Cerebellar nuclear complex (tissue), 1 donor: ENCODE measurements at regions not wholly inside any gene's neighbourhood (a gene's known extent, or its start where the extent isn't known, plus 50 kb on each side); places are given as distances from the start of the nearest gene placed in this dataset.

ENCODE experiments used
- DNase-seq, 2 experiments: peaks; one replicate each; lab custom pipeline; 2025; lab: John Stamatoyannopoulos, UW

- no peak for DNase-seq
Observed at GRCh38 chr2:60052601-60053000, 500.9 kb downstream of the BCL11A start.

GRCh38 chr2:60051991-60052390, 501.5 kb downstream of the BCL11A start:
- no peak for DNase-seq

GRCh38 chr2:60047944-60048525, 505.4 kb downstream of the BCL11A start:
- DNase-seq = no peak

GRCh38 chr2:60047347-60047746, 506.1 kb downstream of the BCL11A start:
- DNase-seq = no peak

GRCh38 chr2:60046529-60046928, 506.9 kb downstream of the BCL11A start:
- no peak for DNase-seq

GRCh38 chr2:60045456-60045855, 508.0 kb downstream of the BCL11A start:
- DNase-seq = no peak

GRCh38 chr2:60044484-60044883, 509.0 kb downstream of the BCL11A start:
- DNase-seq = no peak

- DNase-seq = no peak
Observed at GRCh38 chr2:60042023-60042422, 511.4 kb downstream of the BCL11A start.

GRCh38 chr2:60033325-60033724, 520.1 kb downstream of the BCL11A start:
- DNase-seq = no peak

- no peak for DNase-seq
Observed at GRCh38 chr2:60029566-60029883, 523.9 kb downstream of the BCL11A start.

- no peak for DNase-seq
Observed at GRCh38 chr2:60028849-60029565, 524.4 kb downstream of the BCL11A start.

GRCh38 chr2:60025496-60025895, 528.0 kb downstream of the BCL11A start:
- no peak for DNase-seq

GRCh38 chr2:60023256-60023985, 530.0 kb downstream of the BCL11A start:
- DNase-seq = no peak

GRCh38 chr2:60007671-60008070, 545.8 kb downstream of the BCL11A start:
- no peak for DNase-seq

- DNase-seq = no peak
Observed at GRCh38 chr2:60003076-60003475, 550.4 kb downstream of the BCL11A start.

GRCh38 chr2:60002183-60002867, 551.1 kb downstream of the BCL11A start:
- no peak for DNase-seq

- DNase-seq = no peak
Observed at GRCh38 chr2:60000686-60001085, 552.8 kb downstream of the BCL11A start.

- DNase-seq = no peak
Observed at GRCh38 chr2:59998324-59998723, 555.1 kb downstream of the BCL11A start.

GRCh38 chr2:59997371-59997770, 556.1 kb downstream of the BCL11A start:
- DNase-seq = no peak

GRCh38 chr2:59996855-59997254, 556.6 kb downstream of the BCL11A start:
- no peak for DNase-seq

GRCh38 chr2:59993726-59994125, 559.7 kb downstream of the BCL11A start:
- no peak for DNase-seq

GRCh38 chr2:59988341-59988740, 565.1 kb downstream of the BCL11A start:
- no peak for DNase-seq

GRCh38 chr2:59986511-59986910, 566.9 kb downstream of the BCL11A start:
- no peak for DNase-seq
